BLaER1 (cell line): ENCODE measurements at regions not wholly inside any gene's neighbourhood (a gene's known extent, or its start where the extent isn't known, plus 50 kb on each side); places are given as distances from the start of the nearest gene placed in this dataset.

Experiments used
- H3K27ac ChIP-seq: shearing (Covaris generic); formaldehyde crosslinking; 2 replicates; pipeline ENCODE4 v1.8.1; 2022
- H3K27me3 ChIP-seq: shearing (Covaris generic); formaldehyde crosslinking; 2 replicates; pipeline ENCODE4 v1.8.1; 2022
- H3K36me3 ChIP-seq: shearing (Covaris generic); formaldehyde crosslinking; 2 replicates; pipeline ENCODE4 v1.8.1; 2022
- H3K4me1 ChIP-seq: shearing (Covaris generic); formaldehyde crosslinking; 2 replicates; pipeline ENCODE4 v1.8.1; 2022
- H3K4me2 ChIP-seq: shearing (Covaris generic); formaldehyde crosslinking; 2 replicates; pipeline ENCODE4 v1.8.1; 2022
- H3K4me3 ChIP-seq: shearing (Covaris generic); formaldehyde crosslinking; 2 replicates; pipeline ENCODE4 v1.8.1; 2022
- H3K9ac ChIP-seq: shearing (Covaris generic); formaldehyde crosslinking; 2 replicates; pipeline ENCODE4 v1.8.1; 2022
- H3K9me3 ChIP-seq: shearing (Covaris generic); formaldehyde crosslinking; 2 replicates; pipeline ENCODE4 v1.8.1; 2022
- H4K20me1 ChIP-seq: shearing (Covaris generic); formaldehyde crosslinking; 2 replicates; pipeline ENCODE4 v1.8.1; 2022
- Cebpa-rat ChIP-seq: shearing (Covaris generic); IDR thresholded peaks from 2 replicates; pipeline ENCODE4 v1.8.1; 2022

DNA sequence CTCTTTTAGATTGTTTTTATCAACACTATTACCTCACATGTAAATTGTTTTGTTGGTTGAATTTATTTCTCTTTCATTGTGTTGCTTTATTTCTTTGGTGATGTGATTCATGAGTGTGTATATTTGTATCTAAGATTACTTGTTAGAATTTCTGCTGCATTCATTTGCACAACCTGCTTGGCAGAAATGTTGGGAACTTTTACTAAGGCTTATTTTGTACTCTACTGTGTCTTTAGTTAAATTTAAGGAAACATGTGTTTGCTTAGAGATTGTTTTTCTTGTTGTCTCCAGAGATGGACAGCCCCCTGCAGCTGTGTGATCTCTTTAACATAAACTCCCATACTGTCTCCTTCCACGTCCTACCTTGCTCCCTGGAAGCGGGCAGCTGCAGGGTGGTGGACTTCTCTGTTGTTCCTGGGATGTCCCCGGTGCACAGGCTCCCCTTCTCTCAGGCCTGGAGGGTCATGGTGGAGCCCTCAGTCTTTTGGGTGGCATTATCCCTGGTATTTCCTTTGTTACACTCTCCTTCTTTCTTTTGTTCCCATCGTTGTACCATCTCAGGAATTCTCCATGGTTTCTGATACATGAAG lies 212.0 kb upstream of the SPRY2 start:
- H3K27ac ChIP-seq = no peak overlapping the region
- H3K4me3 ChIP-seq = no peak overlapping the region
- no peaks in the 10 kb centered on the region for H3K9me3 ChIP-seq
- H3K4me1 ChIP-seq = peaks cover 14% of the 10 kb centered on the region
- no peak for TF ChIP-seq Cebpa-rat
- no peak overlapping the region for H3K4me2 ChIP-seq
- H3K36me3 ChIP-seq = no peaks in the 10 kb centered on the region
- no peak overlapping the region for H3K9ac ChIP-seq
- H4K20me1 ChIP-seq = no peaks in the 10 kb centered on the region
- no peaks in the 10 kb centered on the region for H3K27me3 ChIP-seq

DNA sequence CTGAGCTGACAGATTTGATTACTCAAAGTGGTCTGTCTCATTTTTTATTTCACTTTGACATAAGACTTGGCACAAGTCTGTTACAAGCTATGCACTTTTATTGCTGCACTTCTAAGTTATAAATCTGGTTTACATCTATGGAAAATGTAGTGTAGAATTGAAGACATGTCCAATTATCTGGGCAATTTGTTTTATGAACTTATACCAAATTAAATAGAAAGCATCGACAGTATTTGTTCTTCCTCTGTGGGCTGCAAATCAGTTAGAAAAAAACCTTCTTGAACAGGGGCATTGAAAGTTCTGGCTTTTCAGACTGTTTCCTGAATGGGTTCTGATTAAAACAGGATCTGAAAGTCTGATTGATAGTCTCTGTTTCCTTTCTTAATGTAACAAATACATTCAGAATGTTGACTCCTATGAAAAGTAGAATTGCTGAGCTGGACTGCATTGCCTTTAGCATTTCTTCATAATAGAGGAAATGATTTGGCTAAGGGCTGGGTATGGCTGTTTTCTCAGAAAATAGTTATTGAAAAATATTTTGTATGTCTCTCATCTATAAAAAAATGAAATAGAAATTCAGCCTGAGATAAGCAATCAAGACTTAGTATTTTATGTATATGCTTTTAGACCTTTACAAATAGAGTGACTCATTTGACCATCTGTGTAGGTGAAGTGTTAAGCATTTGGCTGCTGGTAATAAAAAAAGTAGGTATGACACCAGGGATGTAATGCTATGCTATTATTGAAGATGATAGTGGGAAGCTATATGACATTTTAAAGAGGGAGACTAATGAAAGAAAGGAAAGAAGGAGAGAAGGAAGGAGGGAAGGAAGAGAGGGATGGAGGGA lies 210.9 kb upstream of the SPRY2 start:
- peak overlapping the region; percentile 18 for H3K4me2 ChIP-seq
- peaks cover 14% of the 10 kb centered on the region for H3K4me1 ChIP-seq
- no peak overlapping the region for H3K9ac ChIP-seq
- no peak overlapping the region for H3K27ac ChIP-seq
- no peak overlapping the region for H3K4me3 ChIP-seq
- no peaks in the 10 kb centered on the region for H4K20me1 ChIP-seq
- no peaks in the 10 kb centered on the region for H3K36me3 ChIP-seq
- no peak for TF ChIP-seq Cebpa-rat
- H3K27me3 ChIP-seq = no peaks in the 10 kb centered on the region
- H3K9me3 ChIP-seq = no peaks in the 10 kb centered on the region

DNA sequence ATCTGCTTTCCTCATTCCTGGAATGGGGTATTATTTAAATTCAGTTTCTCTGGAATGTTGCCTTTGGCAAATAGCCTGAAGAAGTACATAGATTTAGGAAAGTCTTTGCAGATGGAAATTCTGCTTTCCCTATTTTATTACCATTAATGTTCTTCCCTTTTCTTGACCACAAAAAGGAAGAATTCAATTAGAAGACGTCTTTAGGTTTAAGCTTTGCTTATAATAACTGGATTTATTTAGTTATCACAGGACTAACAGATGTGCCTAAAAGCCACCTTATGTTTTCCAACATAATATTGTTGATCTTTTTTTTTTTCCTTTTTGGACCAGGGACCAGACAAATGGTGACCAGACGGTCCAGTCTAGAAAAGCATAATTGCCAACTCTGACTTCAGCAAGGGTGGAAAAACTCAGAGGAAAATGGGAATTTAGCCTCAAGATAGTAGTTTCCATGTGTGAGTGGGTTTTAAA lies 210.1 kb upstream of the SPRY2 start:
- Histone ChIP-seq H3K9me3 (no peaks in the 10 kb centered on the region), H3K4me3 (no peak overlapping the region), H3K36me3 (no peaks in the 10 kb centered on the region), H3K4me1 (peaks cover 14% of the 10 kb centered on the region), H3K27me3 (no peaks in the 10 kb centered on the region), H3K27ac (no peak overlapping the region), H3K9ac (no peak overlapping the region), H3K4me2 (no peak overlapping the region), H4K20me1 (no peaks in the 10 kb centered on the region)
- TF ChIP-seq Cebpa-rat = no peak

DNA sequence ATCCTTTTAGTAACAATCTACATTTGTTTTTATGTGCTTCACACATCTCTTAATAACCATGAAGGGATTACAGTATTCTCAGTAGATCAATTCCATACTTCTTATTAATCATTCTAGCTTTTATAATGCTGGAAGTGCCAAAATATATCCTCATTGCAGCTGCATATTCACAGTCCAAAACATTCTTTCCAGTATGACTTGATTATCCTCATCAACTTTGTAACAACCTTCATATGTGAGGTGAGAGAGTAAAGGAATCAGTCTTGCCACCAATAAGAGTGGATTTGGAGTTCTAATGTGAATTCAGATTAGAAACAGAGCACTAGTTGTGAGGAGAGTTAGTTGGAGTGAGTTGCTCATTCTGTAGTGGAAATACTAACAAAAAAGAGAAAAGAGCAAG lies 208.0 kb upstream of the SPRY2 start:
- H3K9ac ChIP-seq = no peak overlapping the region
- H3K9me3 ChIP-seq = no peaks in the 10 kb centered on the region
- no peaks in the 10 kb centered on the region for H4K20me1 ChIP-seq
- H3K27me3 ChIP-seq = no peaks in the 10 kb centered on the region
- no peak overlapping the region for H3K4me3 ChIP-seq
- H3K4me2 ChIP-seq = no peak overlapping the region
- no peak for TF ChIP-seq Cebpa-rat
- no peaks in the 10 kb centered on the region for H3K36me3 ChIP-seq
- no peak overlapping the region for H3K27ac ChIP-seq
- peaks cover 14% of the 10 kb centered on the region for H3K4me1 ChIP-seq

DNA sequence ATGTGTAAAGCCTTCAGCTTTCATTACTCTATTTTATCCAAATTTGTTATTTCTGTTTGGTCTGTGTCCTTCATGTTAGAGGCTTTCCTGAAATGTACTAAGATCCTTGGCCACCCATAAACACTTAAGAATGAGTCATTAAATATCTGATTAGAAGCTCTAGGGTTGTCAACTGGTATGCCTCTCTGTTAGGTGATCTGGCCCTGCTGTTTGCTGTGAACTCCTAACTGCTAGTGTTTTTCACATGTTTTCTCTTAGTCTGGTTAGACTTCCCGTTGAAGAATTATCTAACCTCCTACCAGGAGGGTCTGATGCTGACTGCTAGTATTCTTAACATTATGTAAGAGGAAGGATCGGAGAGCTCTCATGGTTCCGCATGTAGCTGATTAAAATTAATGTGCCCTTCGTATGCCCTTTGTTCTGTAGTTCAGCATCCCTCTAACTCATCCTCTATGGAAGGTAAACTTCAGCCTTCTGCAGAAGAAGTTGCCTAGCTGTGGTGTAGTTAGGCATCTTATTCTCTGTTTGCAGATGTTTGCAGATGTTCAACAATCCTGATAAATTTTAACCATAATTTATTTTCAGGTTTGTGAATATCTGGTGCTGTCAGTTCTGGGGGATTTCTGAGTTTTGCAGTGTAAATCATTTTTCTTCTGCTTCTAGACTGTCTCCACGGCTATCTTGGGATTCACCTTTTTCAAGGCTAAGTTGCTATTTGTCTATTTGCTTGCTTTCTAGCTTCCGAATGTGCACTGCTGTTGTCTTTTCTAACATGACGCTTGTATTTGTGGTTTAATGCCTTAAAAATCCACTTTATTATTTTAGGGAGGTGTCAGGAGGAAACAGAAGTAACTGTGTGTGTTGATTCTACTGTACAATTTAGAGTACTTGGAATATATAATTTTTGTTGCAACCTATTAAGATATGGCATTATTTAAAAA lies 207.2 kb upstream of the SPRY2 start:
- H3K36me3 ChIP-seq = no peaks in the 10 kb centered on the region
- H3K4me2 ChIP-seq = no peak overlapping the region
- H3K9ac ChIP-seq = no peak overlapping the region
- no peak for TF ChIP-seq Cebpa-rat
- H3K9me3 ChIP-seq = no peaks in the 10 kb centered on the region
- no peak overlapping the region for H3K4me3 ChIP-seq
- no peak overlapping the region for H3K27ac ChIP-seq
- no peaks in the 10 kb centered on the region for H3K27me3 ChIP-seq
- H4K20me1 ChIP-seq = no peaks in the 10 kb centered on the region
- H3K4me1 ChIP-seq = peaks cover 14% of the 10 kb centered on the region

DNA sequence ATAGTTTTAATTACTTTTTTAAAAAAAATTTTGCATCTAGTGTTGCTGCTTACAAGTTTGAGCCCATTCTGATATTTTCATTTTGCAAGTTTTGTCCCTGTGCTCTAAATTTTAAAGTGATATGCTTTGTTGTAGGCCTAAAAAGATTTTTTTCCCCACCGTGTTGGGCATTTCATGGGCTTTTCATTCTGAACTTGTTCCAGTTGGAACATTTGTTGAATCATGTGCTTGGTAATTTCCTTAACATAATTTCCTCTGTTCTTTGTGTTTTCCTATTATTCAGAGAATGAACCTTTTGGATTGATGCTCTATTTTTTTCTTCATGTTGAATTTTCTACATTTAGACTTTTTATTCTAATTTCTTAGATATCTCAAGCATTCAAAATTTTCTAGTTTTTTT lies 206.4 kb upstream of the SPRY2 start:
- Histone ChIP-seq H3K4me3 (no peak overlapping the region), H3K4me1 (peaks cover 14% of the 10 kb centered on the region), H3K9me3 (no peaks in the 10 kb centered on the region), H3K27me3 (no peaks in the 10 kb centered on the region), H3K36me3 (no peaks in the 10 kb centered on the region), H4K20me1 (no peaks in the 10 kb centered on the region), H3K9ac (no peak overlapping the region), H3K4me2 (no peak overlapping the region), H3K27ac (no peak overlapping the region)
- TF ChIP-seq Cebpa-rat = no peak

DNA sequence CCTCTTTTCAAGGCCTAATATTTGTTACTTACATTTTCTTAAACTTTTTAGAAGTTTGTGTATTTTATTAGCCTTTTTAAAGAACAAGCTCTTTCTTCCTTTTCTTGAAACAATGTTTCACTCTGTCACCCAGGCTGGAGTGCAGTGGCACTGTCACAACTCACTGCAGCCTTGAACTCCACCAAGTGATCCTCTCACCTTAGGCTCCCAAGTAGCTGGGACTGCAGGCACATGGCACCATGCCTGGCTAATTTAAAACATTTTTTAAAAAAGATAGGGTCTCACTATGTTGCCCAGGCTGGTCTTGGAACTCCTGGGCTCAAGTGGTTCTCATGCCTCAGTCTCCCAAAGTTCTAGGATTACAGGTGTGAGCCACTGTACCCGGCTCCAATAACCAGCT lies 192.2 kb upstream of the SPRY2 start:
- no peak overlapping the region for H3K9ac ChIP-seq

DNA sequence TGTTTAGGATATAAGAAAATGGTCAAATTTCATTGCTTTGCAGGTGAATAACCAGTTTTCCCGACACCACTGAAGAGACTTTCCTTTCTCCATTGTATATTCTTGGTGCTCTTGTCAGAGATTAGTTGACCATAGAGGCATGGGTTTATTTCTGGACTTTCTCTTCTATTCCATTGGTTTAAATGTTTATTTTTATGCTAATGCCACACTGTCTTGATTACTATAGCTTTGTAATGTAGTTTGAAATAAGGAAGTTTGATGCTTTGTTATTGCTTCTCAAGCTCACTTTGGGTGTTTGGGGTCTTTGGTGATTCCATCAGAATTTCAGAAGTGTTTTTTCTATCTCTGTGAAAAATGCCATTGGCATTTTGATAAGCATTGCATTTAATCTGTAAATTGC lies 190.0 kb upstream of the SPRY2 start:
- Histone ChIP-seq H3K27ac (no peak overlapping the region), H3K4me1 (no peaks in the 10 kb centered on the region), H4K20me1 (no peaks in the 10 kb centered on the region), H3K4me3 (no peak overlapping the region), H3K9me3 (peaks cover 5% of the 10 kb centered on the region; the same call in 1 of the 2 replicates), H3K36me3 (no peaks in the 10 kb centered on the region), H3K4me2 (no peak overlapping the region), H3K9ac (no peak overlapping the region), H3K27me3 (no peaks in the 10 kb centered on the region)
- TF ChIP-seq Cebpa-rat = no peak

More for the DNA sequence above, 192.2 kb upstream of the SPRY2 start:
- Histone ChIP-seq H3K27ac (no peak overlapping the region), H3K4me1 (no peaks in the 10 kb centered on the region), H3K4me2 (no peak overlapping the region), H3K4me3 (no peak overlapping the region), H3K36me3 (no peaks in the 10 kb centered on the region), H3K9me3 (peaks cover 5% of the 10 kb centered on the region; the same call in 1 of the 2 replicates), H3K27me3 (no peaks in the 10 kb centered on the region), H4K20me1 (no peaks in the 10 kb centered on the region)
- TF ChIP-seq Cebpa-rat = no peak

DNA sequence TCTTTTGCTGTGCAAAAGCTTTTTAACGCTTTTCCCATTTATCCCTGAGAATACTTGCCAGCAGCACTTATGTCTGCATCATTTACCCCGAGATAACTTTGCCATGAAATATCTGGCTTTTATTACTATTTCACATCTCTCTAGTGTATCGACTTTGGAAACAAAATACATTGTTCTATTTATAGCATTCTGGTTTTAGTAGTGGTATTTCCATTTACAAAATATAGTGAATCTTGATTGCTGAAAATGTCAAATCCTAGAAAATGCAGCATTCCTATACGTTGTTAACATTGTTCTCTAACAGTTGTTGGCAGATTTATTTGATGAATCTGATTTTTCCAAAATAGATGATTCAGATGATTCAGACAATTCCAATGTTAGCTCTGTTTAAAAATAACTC lies 189.3 kb upstream of the SPRY2 start:
- H3K27ac ChIP-seq = no peak overlapping the region
- no peak for TF ChIP-seq Cebpa-rat
- no peak overlapping the region for H3K4me2 ChIP-seq
- H4K20me1 ChIP-seq = no peaks in the 10 kb centered on the region
- H3K4me3 ChIP-seq = no peak overlapping the region
- no peak overlapping the region for H3K9ac ChIP-seq
- H3K9me3 ChIP-seq = peaks cover 5% of the 10 kb centered on the region; the same call in 1 of the 2 replicates
- no peaks in the 10 kb centered on the region for H3K36me3 ChIP-seq
- H3K4me1 ChIP-seq = no peaks in the 10 kb centered on the region
- H3K27me3 ChIP-seq = no peaks in the 10 kb centered on the region
